ENCODE measurements at regions not wholly inside any gene's neighbourhood (a gene's known extent, or its start where the extent isn't known, plus 50 kb on each side); places are given as distances from the start of the nearest gene placed in this dataset.

DNA sequence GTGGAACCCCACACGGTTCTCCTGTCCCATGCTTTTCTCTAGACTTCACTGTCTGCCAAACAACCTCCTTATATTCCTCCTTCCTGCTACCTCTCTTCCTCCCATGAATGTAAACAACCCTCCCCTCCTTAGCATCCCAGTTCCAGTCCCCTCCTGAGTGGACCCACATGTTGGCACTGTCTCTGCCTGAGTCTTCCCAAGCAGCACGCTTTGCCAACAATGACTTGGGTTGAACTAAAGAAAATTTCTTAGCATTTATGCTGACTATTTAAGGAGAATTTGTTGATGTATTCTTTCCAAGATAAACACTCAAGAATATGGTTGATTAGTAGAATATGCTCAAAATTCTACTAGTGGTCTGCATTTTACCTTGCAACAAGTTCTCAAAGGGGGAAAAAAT, 338.0 kb downstream of the TNS1 start:
- ATAC-seq (no peak), DNase-seq (ENCODE audit: low spot score) (no peak)
- H3K27me3 ChIP-seq (ENCODE audit: insufficient read depth), result no peaks in the 10 kb centered on the region
- no peaks in the 10 kb centered on the region for H4K20me1 ChIP-seq (replicated peaks; ENCODE audit: insufficient read depth)
- H2AFZ ChIP-seq, result no peak overlapping the region
- H3K9me3 Mint-ChIP-seq, result no peaks in the 10 kb centered on the region
- no peak overlapping the region for H3K4me3 Mint-ChIP-seq
- no peaks in the 10 kb centered on the region for H3K36me3 ChIP-seq (ENCODE audit: insufficient read depth)
- TF ChIP-seq, protein P1, sequence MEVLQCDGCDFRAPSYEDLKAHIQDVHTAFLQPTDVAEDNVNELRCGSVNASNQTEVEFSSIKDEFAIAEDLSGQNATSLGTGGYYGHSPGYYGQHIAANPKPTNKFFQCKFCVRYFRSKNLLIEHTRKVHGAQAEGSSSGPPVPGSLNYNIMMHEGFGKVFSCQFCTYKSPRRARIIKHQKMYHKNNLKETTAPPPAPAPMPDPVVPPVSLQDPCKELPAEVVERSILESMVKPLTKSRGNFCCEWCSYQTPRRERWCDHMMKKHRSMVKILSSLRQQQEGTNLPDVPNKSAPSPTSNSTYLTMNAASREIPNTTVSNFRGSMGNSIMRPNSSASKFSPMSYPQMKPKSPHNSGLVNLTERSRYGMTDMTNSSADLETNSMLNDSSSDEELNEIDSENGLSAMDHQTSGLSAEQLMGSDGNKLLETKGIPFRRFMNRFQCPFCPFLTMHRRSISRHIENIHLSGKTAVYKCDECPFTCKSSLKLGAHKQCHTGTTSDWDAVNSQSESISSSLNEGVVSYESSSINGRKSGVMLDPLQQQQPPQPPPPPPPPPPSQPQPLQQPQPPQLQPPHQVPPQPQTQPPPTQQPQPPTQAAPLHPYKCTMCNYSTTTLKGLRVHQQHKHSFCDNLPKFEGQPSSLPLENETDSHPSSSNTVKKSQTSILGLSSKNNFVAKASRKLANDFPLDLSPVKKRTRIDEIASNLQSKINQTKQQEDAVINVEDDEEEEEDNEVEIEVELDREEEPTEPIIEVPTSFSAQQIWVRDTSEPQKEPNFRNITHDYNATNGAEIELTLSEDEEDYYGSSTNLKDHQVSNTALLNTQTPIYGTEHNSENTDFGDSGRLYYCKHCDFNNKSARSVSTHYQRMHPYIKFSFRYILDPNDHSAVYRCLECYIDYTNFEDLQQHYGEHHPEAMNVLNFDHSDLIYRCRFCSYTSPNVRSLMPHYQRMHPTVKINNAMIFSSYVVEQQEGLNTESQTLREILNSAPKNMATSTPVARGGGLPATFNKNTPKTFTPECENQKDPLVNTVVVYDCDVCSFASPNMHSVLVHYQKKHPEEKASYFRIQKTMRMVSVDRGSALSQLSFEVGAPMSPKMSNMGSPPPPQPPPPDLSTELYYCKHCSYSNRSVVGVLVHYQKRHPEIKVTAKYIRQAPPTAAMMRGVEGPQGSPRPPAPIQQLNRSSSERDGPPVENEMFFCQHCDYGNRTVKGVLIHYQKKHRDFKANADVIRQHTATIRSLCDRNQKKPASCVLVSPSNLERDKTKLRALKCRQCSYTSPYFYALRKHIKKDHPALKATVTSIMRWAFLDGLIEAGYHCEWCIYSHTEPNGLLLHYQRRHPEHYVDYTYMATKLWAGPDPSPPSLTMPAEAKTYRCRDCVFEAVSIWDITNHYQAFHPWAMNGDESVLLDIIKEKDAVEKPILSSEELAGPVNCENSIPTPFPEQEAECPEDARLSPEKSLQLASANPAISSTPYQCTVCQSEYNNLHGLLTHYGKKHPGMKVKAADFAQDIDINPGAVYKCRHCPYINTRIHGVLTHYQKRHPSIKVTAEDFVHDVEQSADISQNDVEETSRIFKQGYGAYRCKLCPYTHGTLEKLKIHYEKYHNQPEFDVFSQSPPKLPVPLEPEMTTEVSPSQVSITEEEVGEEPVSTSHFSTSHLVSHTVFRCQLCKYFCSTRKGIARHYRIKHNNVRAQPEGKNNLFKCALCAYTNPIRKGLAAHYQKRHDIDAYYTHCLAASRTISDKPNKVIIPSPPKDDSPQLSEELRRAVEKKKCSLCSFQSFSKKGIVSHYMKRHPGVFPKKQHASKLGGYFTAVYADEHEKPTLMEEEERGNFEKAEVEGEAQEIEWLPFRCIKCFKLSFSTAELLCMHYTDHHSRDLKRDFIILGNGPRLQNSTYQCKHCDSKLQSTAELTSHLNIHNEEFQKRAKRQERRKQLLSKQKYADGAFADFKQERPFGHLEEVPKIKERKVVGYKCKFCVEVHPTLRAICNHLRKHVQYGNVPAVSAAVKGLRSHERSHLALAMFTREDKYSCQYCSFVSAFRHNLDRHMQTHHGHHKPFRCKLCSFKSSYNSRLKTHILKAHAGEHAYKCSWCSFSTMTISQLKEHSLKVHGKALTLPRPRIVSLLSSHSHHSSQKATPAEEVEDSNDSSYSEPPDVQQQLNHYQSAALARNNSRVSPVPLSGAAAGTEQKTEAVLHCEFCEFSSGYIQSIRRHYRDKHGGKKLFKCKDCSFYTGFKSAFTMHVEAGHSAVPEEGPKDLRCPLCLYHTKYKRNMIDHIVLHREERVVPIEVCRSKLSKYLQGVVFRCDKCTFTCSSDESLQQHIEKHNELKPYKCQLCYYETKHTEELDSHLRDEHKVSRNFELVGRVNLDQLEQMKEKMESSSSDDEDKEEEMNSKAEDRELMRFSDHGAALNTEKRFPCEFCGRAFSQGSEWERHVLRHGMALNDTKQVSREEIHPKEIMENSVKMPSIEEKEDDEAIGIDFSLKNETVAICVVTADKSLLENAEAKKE (CRISPR knock-in tag; IDR thresholded peaks at IDR 0.05), result no peak
- no peaks in the 10 kb centered on the region for H3K79me2 ChIP-seq (replicated peaks; ENCODE audit: insufficient read depth)
- H3K9me2 ChIP-seq (ENCODE audit: insufficient read depth), result peaks cover 4% of the 10 kb centered on the region; the same call in 1 of the 2 replicates
- H3K4me1 Mint-ChIP-seq, result no peaks in the 10 kb centered on the region
- H3K36me3 Mint-ChIP-seq (ENCODE audit: low read depth), result no peaks in the 10 kb centered on the region
- peaks cover 4% of the 10 kb centered on the region for H3K27me3 Mint-ChIP-seq (ENCODE audit: insufficient read depth, low read depth, poor library complexity)
- no peak overlapping the region for H3K4me3 ChIP-seq
- no peaks in the 10 kb centered on the region for H3F3A ChIP-seq (replicated peaks; ENCODE audit: low read depth)
- H3K4me2 ChIP-seq, result no peak overlapping the region
- no peak overlapping the region for H3K27ac ChIP-seq (ENCODE audit: low read depth)
- no peaks in the 10 kb centered on the region for H3K4me1 ChIP-seq (ENCODE audit: insufficient read depth)
- no peak overlapping the region for H3K27ac Mint-ChIP-seq

DNA sequence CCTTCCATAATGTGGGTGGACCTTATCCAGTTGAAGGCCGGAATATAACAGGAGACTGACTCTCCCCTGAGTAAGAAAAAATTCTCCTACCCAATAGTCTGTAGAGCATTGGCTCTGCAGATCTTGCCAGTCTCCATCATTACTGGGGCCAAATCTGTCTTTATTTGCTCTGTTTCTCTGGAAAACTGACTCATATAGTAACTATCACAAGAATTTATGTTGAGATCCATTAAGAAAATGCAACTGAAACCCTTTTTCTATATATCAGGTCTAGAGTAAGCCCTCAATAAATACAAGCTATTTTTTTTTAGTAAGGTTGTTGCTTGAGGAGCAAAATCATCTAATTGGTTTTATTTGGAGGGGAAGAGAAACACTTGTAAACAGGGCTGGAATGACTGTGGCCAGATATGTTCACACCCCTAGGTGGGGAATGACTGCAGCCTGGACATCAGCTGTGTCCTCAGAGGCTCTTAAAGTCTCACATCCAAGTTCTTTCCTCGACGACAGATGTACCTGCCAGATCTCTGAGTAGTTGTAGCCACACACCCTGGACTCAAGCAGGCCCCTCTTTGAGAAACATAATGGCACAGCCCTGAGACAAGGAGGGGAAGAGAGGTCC, 339.7 kb downstream of the TNS1 start:
- Mint-ChIP-seq H3K4me1 (no peaks in the 10 kb centered on the region), H3K4me3 (no peak overlapping the region), H3K9me3 (no peaks in the 10 kb centered on the region), H3K36me3 (ENCODE audit: low read depth) (no peaks in the 10 kb centered on the region), H3K27me3 (ENCODE audit: insufficient read depth, low read depth, poor library complexity) (peaks cover 4% of the 10 kb centered on the region), H3K27ac (no peak overlapping the region)
- Histone ChIP-seq H3K4me2 (no peak overlapping the region), H3K36me3 (ENCODE audit: insufficient read depth) (no peaks in the 10 kb centered on the region), H4K20me1 (replicated peaks; ENCODE audit: insufficient read depth) (no peaks in the 10 kb centered on the region), H3K27me3 (ENCODE audit: insufficient read depth) (no peaks in the 10 kb centered on the region), H3K79me2 (replicated peaks; ENCODE audit: insufficient read depth) (no peaks in the 10 kb centered on the region), H2AFZ (no peak overlapping the region), H3F3A (replicated peaks; ENCODE audit: low read depth) (no peaks in the 10 kb centered on the region), H3K4me3 (no peak overlapping the region), H3K4me1 (ENCODE audit: insufficient read depth) (no peaks in the 10 kb centered on the region), H3K9me2 (ENCODE audit: insufficient read depth) (peaks cover 4% of the 10 kb centered on the region; the same call in 1 of the 2 replicates), H3K27ac (ENCODE audit: low read depth) (no peak overlapping the region)
- ATAC-seq (no peak), DNase-seq (ENCODE audit: low spot score) (no peak)
- TF ChIP-seq, protein P2, sequence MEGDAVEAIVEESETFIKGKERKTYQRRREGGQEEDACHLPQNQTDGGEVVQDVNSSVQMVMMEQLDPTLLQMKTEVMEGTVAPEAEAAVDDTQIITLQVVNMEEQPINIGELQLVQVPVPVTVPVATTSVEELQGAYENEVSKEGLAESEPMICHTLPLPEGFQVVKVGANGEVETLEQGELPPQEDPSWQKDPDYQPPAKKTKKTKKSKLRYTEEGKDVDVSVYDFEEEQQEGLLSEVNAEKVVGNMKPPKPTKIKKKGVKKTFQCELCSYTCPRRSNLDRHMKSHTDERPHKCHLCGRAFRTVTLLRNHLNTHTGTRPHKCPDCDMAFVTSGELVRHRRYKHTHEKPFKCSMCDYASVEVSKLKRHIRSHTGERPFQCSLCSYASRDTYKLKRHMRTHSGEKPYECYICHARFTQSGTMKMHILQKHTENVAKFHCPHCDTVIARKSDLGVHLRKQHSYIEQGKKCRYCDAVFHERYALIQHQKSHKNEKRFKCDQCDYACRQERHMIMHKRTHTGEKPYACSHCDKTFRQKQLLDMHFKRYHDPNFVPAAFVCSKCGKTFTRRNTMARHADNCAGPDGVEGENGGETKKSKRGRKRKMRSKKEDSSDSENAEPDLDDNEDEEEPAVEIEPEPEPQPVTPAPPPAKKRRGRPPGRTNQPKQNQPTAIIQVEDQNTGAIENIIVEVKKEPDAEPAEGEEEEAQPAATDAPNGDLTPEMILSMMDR (conservative IDR thresholded peaks at IDR 0.05; ENCODE audit: low read depth in 2 of 2), result no peak
- TF ChIP-seq CREB1 (CRISPR knock-in tag; IDR thresholded peaks at IDR 0.05; ENCODE audit: low read depth), result no peak
- TF ChIP-seq, protein P1 (CRISPR knock-in tag; IDR thresholded peaks at IDR 0.05), result no peak
